ENCODE measurements at regions not wholly inside any gene's neighbourhood (a gene's known extent, or its start where the extent isn't known, plus 50 kb on each side); places are given as distances from the start of the nearest gene placed in this dataset.

- Mint-ChIP-seq H3K9me3 (no peaks in the 10 kb centered on the region), H3K27ac (no peak overlapping the region), H3K4me1 (peaks cover 2 to 3% of the 10 kb centered on the region in 2 experiments; a peak in 3 of 4 replicates), H3K27me3 (ENCODE audit: low read depth) (no peaks in the 10 kb centered on the region), H3K36me3 (ENCODE audit: insufficient read depth in 1 of 3, low read depth in 3 of 3) (no peaks in the 10 kb centered on the region), H3K4me3 (no peak overlapping the region)
- no peak overlapping the region for H3K4ac ChIP-seq (ENCODE audit: low read depth, low read length)
- H2AK5ac ChIP-seq (ENCODE audit: insufficient read length, low read length) = no peak overlapping the region
- H3K4me2 ChIP-seq (ENCODE audit: insufficient read depth, insufficient read length, low read length) = no peak overlapping the region
- no peak overlapping the region for H2BK5ac ChIP-seq (ENCODE audit: insufficient read length, low read length)
- no peaks in the 10 kb centered on the region for H3K79me1 ChIP-seq (ENCODE audit: insufficient read depth, low read depth, low read length, poor library complexity, severe bottlenecking)
- H3K27me3 ChIP-seq (ENCODE audit: insufficient read depth, low read length) = no peaks in the 10 kb centered on the region
- H3K4me1 ChIP-seq (ENCODE audit: insufficient read depth, low read length) = no peaks in the 10 kb centered on the region
- H3K14ac ChIP-seq (ENCODE audit: insufficient read depth, low read length) = no peak overlapping the region
- H2BK120ac ChIP-seq (ENCODE audit: low read depth, low read length, poor library complexity, severe bottlenecking) = no peak overlapping the region
- H2BK12ac ChIP-seq (ENCODE audit: insufficient read length, low read depth, low read length) = no peak overlapping the region
- no peak overlapping the region for H3K27ac ChIP-seq (ENCODE audit: insufficient read length, low read depth, low read length)
- no peak overlapping the region for H3K18ac ChIP-seq (ENCODE audit: insufficient read length, low read depth, low read length)
- no peak overlapping the region for H3K56ac ChIP-seq (ENCODE audit: insufficient read length, low read depth, low read length)
- H2BK20ac ChIP-seq (ENCODE audit: low read depth, low read length, poor library complexity, severe bottlenecking) = no peak overlapping the region
- no peaks in the 10 kb centered on the region for H3K9me3 ChIP-seq (ENCODE audit: control insufficient read depth, low read depth, low read length)
- H2AFZ ChIP-seq (ENCODE audit: low read length) = no peak overlapping the region
- H4K91ac ChIP-seq (ENCODE audit: insufficient read length, low read depth, low read length) = no peak overlapping the region
- no peak overlapping the region for H3K23ac ChIP-seq (ENCODE audit: insufficient read length, low read depth, low read length)
- no peaks in the 10 kb centered on the region for H3K23me2 ChIP-seq (ENCODE audit: insufficient read length, low read depth, low read length, poor library complexity, severe bottlenecking)
- no peaks in the 10 kb centered on the region for H4K20me1 ChIP-seq (ENCODE audit: control insufficient read depth, insufficient read depth, insufficient read length)
- no peak overlapping the region for H4K8ac ChIP-seq (replicated peaks; ENCODE audit: insufficient read length, low read depth, low read length)
- DNase-seq = no peak
- no peaks in the 10 kb centered on the region for H3K79me2 ChIP-seq (ENCODE audit: insufficient read depth, low read length)
- TF ChIP-seq CTCF (conservative IDR thresholded peaks at IDR 0.05) = no peak
- H3K9ac ChIP-seq (ENCODE audit: extremely low read depth, insufficient read length, low read length) = no peak overlapping the region
- no peak overlapping the region for H3T11ph ChIP-seq (ENCODE audit: low read length)
- H4K5ac ChIP-seq (ENCODE audit: insufficient read length, low read depth, low read length) = no peak overlapping the region
- no peak overlapping the region for H2BK15ac ChIP-seq (ENCODE audit: low read depth, low read length)
These were observed 647.6 kb upstream of the DPPA4 start for GRCh38 chr3:109984976-109985375.

All from H9 (cell line).